ENCODE measurements at regions not wholly inside any gene's neighbourhood (a gene's known extent, or its start where the extent isn't known, plus 50 kb on each side); places are given as distances from the start of the nearest gene placed in this dataset.
A peak's percentile ranks its signal among the peaks of the same experiment; 100 is the strongest.

DNA sequence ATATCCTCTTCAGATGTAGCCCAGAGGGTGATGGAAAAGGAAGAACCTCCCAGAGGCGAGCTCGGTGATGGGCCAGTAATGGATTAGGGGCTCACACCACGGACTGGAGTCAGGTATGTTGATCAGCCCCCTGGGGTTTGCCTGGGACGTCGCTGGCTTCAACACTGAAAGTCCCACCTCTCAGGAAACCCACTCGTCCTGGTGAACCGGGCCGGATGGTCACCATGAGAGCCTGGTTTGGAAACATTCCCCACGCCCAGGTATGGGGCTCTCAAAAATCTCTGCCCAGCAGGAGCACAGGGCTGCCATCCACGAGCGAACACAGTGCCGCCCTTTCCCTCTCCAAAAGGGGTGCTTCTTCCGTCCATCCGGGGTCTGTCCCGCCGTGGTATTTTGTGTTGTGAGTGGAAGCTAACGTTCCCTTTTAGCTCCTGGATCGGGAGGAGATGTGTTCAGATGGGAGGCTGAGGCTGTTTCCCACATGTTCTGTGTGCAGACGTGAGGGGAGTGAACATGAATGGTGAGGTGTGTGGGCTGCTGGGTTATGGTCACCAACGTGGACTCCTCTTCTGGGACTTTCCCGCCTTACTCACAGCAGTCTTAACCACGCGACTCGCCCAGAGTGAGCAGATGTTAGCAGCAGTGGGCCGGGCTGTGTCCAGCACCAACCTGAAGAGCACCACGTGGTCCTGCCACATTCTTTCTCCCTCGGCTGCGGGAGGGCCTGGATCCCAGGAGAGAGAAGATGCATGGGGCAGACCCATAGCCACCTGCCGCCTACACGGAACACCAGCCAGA is 139.2 kb downstream of the KIF26A start:
- Histone ChIP-seq H3K27ac (ENCODE audit: low read depth, low read length) (no peak overlapping the region), H3K9me3 (ENCODE audit: low read depth, low read length) (no peaks in the 10 kb centered on the region)
- TF ChIP-seq, protein P1, sequence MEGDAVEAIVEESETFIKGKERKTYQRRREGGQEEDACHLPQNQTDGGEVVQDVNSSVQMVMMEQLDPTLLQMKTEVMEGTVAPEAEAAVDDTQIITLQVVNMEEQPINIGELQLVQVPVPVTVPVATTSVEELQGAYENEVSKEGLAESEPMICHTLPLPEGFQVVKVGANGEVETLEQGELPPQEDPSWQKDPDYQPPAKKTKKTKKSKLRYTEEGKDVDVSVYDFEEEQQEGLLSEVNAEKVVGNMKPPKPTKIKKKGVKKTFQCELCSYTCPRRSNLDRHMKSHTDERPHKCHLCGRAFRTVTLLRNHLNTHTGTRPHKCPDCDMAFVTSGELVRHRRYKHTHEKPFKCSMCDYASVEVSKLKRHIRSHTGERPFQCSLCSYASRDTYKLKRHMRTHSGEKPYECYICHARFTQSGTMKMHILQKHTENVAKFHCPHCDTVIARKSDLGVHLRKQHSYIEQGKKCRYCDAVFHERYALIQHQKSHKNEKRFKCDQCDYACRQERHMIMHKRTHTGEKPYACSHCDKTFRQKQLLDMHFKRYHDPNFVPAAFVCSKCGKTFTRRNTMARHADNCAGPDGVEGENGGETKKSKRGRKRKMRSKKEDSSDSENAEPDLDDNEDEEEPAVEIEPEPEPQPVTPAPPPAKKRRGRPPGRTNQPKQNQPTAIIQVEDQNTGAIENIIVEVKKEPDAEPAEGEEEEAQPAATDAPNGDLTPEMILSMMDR (IDR thresholded peaks at IDR 0.05; ENCODE audit: extremely low read depth, low read depth, low read length): no peak

DNA sequence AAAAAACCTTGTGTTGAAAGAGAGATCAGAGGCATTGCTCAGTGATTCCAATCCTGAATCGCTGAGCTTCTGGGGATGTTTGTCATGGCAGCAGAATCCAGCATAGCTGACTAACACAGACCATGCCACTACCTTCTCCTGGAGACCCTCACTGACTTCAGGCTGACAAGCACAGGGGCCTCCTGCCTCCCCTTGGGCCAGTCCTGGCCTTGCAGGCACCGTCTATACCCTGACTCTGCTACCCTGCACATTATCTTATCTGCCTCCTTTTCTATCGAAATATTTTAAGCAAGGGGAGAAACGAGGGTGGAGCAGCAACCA is 139.8 kb downstream of the KIF26A start:
- TF ChIP-seq, protein P1 (IDR thresholded peaks at IDR 0.05; ENCODE audit: extremely low read depth, low read depth, low read length): no peak
- Histone ChIP-seq H3K27me3 (ENCODE audit: insufficient read depth, low read length) (no peaks in the 10 kb centered on the region), H3K79me2 (ENCODE audit: insufficient read depth, low read length) (no peaks in the 10 kb centered on the region), H3K36me3 (ENCODE audit: insufficient read depth, low read length) (no peaks in the 10 kb centered on the region), H3K4me1 (ENCODE audit: insufficient read depth, low read length) (no peaks in the 10 kb centered on the region), H4K20me1 (ENCODE audit: insufficient read depth, low read length) (no peaks in the 10 kb centered on the region), H3K9me3 (ENCODE audit: low read depth, low read length) (no peaks in the 10 kb centered on the region), H3K4me2 (ENCODE audit: insufficient read depth, low read length) (no peak overlapping the region), H2AFZ (ENCODE audit: low read length) (no peak overlapping the region), H3K4me3 (ENCODE audit: insufficient read depth, low read length) (no peak overlapping the region), H3K27ac (ENCODE audit: low read depth, low read length) (no peak overlapping the region)
- DNase-seq (ENCODE audit: insufficient read length, low spot score, missing footprints): no peak

More for the DNA sequence above, 139.2 kb downstream of the KIF26A start:
- Histone ChIP-seq H4K20me1 (ENCODE audit: insufficient read depth, low read length) (no peaks in the 10 kb centered on the region), H2AFZ (ENCODE audit: low read length) (no peak overlapping the region), H3K79me2 (ENCODE audit: insufficient read depth, low read length) (no peaks in the 10 kb centered on the region), H3K4me3 (ENCODE audit: insufficient read depth, low read length) (no peak overlapping the region), H3K36me3 (ENCODE audit: insufficient read depth, low read length) (no peaks in the 10 kb centered on the region), H3K4me2 (ENCODE audit: insufficient read depth, low read length) (no peak overlapping the region), H3K4me1 (ENCODE audit: insufficient read depth, low read length) (no peaks in the 10 kb centered on the region), H3K27me3 (ENCODE audit: insufficient read depth, low read length) (no peaks in the 10 kb centered on the region)
- DNase-seq (ENCODE audit: insufficient read length, low spot score, missing footprints): peak; percentile 53

DNA sequence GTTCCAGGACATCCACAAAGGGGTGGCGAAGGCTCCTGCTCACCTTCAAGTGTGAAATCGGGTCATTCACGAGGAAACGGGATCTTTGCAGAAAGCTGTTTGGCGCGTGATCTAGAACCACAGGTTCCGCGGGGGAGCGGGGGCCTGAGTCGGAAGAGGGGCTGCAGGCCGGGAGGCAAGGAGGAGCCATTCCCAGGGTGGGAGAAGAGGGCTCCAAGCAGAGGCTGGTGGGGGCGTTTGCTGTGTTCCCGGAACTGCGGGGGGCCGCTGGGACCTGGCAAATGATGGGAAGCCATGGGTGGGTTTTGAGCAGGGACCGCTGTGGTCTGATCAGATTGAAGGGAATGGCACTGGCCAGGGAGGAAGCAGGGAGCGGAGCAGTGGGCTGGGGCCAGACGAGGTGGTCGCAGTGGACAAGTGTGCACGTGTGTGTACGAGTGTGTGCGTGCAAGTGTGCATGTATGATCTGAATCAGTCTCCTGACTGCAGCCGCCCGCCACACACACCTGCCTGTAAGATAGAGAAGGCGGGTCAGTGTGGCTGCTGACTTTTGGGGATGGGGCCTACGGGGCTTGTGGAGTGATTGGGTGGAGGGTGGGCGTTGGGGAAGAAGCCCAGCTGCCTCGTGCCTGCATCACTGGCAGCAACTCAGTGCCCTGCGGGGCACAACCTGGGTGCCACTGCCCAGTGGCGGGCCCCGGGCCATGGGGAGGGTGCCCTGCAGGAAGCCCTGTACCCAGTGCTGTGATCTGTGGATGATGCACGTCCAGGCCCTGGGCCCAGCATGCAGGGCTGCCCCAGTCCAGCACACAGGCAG is 141.9 kb downstream of the KIF26A start:
- H3K27me3 ChIP-seq (ENCODE audit: insufficient read depth, low read length): no peaks in the 10 kb centered on the region
- no peaks in the 10 kb centered on the region for H3K36me3 ChIP-seq (ENCODE audit: insufficient read depth, low read length)
- H2AFZ ChIP-seq (ENCODE audit: low read length): no peak overlapping the region
- no peaks in the 10 kb centered on the region for H3K9me3 ChIP-seq (ENCODE audit: low read depth, low read length)
- TF ChIP-seq, protein P1 (IDR thresholded peaks at IDR 0.05; ENCODE audit: extremely low read depth, low read depth, low read length): no peak
- no peaks in the 10 kb centered on the region for H3K79me2 ChIP-seq (ENCODE audit: insufficient read depth, low read length)
- H3K27ac ChIP-seq (ENCODE audit: low read depth, low read length): no peak overlapping the region
- no peaks in the 10 kb centered on the region for H4K20me1 ChIP-seq (ENCODE audit: insufficient read depth, low read length)
- H3K4me3 ChIP-seq (ENCODE audit: insufficient read depth, low read length): no peak overlapping the region
- no peaks in the 10 kb centered on the region for H3K4me1 ChIP-seq (ENCODE audit: insufficient read depth, low read length)
- DNase-seq (ENCODE audit: insufficient read length, low spot score, missing footprints): peak; percentile 48
- no peak overlapping the region for H3K4me2 ChIP-seq (ENCODE audit: insufficient read depth, low read length)
